Osteocyte (in vitro differentiated cells): ENCODE measurements at regions not wholly inside any gene's neighbourhood (a gene's known extent, or its start where the extent isn't known, plus 50 kb on each side); places are given as distances from the start of the nearest gene placed in this dataset.

Experiments used
- DNase-seq: peaks from one replicate; pipeline ENCODE4 v3.0.0; 2021; ENCODE audit warnings: mixed read lengths; ENCODE audit not compliant: unreplicated experiment; ENCODE audit errors: extremely low spot score
- H3K27ac Mint-ChIP-seq: one replicate; pipeline ENCODE4 v1.8.0; 2021; ENCODE audit warnings: mild to moderate bottlenecking, mixed read lengths; ENCODE audit not compliant: unreplicated experiment
- H3K27me3 Mint-ChIP-seq: one replicate; pipeline ENCODE4 v1.8.0; 2021; ENCODE audit warnings: mixed read lengths; ENCODE audit not compliant: unreplicated experiment
- H3K36me3 Mint-ChIP-seq: one replicate; pipeline ENCODE4 v1.8.0; 2021; ENCODE audit warnings: mixed read lengths; ENCODE audit not compliant: unreplicated experiment
- H3K4me1 Mint-ChIP-seq: one replicate; pipeline ENCODE4 v1.8.0; 2021; ENCODE audit warnings: mixed read lengths; ENCODE audit not compliant: unreplicated experiment
- H3K4me3 Mint-ChIP-seq: one replicate; pipeline ENCODE4 v1.8.0; 2021; ENCODE audit warnings: mild to moderate bottlenecking, moderate library complexity, mixed read lengths; ENCODE audit not compliant: unreplicated experiment
- H3K9me3 Mint-ChIP-seq: one replicate; pipeline ENCODE4 v1.8.0; 2021; ENCODE audit warnings: mixed read lengths; ENCODE audit not compliant: unreplicated experiment
- CTCF ChIP-seq: fragments of 200-600 bp; sonication (generic); IDR thresholded peaks from 2 replicates; pipeline ENCODE4 v1.5.0; 2021; ENCODE audit warnings: antibody characterized with exemption, mild to moderate bottlenecking, moderate library complexity

- Mint-ChIP-seq H3K4me3 (no peak overlapping the region), H3K9me3 (no peaks in the 10 kb centered on the region), H3K36me3 (no peaks in the 10 kb centered on the region), H3K27me3 (peaks cover 17% of the 10 kb centered on the region), H3K27ac (no peak overlapping the region), H3K4me1 (no peaks in the 10 kb centered on the region)
- TF ChIP-seq CTCF, result no peak
- DNase-seq, result no peak
Observed at GRCh38 chr2:219778189-219778588, 150.8 kb downstream of the SLC4A3 start.

GRCh38 chr2:219782737-219783348 is 155.4 kb downstream of the SLC4A3 start:
- Mint-ChIP-seq H3K9me3 (no peaks in the 10 kb centered on the region), H3K4me3 (no peak overlapping the region), H3K27me3 (peaks cover 16% of the 10 kb centered on the region), H3K36me3 (no peaks in the 10 kb centered on the region), H3K27ac (no peak overlapping the region), H3K4me1 (no peaks in the 10 kb centered on the region)
- no peak for TF ChIP-seq CTCF
- DNase-seq, result no peak

GRCh38 chr2:219783359-219783975 is 156.0 kb downstream of the SLC4A3 start:
- H3K9me3 Mint-ChIP-seq, result no peaks in the 10 kb centered on the region
- TF ChIP-seq CTCF, result no peak
- H3K27me3 Mint-ChIP-seq, result peaks cover 10% of the 10 kb centered on the region
- H3K36me3 Mint-ChIP-seq, result no peaks in the 10 kb centered on the region
- no peak overlapping the region for H3K27ac Mint-ChIP-seq
- H3K4me1 Mint-ChIP-seq, result no peaks in the 10 kb centered on the region
- H3K4me3 Mint-ChIP-seq, result no peak overlapping the region
- no peak for DNase-seq

GRCh38 chr2:219784178-219784577 is 156.7 kb downstream of the SLC4A3 start:
- Mint-ChIP-seq H3K4me1 (no peaks in the 10 kb centered on the region), H3K27me3 (peaks cover 10% of the 10 kb centered on the region), H3K4me3 (no peak overlapping the region), H3K36me3 (no peaks in the 10 kb centered on the region), H3K27ac (no peak overlapping the region), H3K9me3 (no peaks in the 10 kb centered on the region)
- no peak for TF ChIP-seq CTCF
- DNase-seq, result no peak

- no peaks in the 10 kb centered on the region for H3K4me1 Mint-ChIP-seq
- H3K27me3 Mint-ChIP-seq, result peaks cover 6% of the 10 kb centered on the region
- H3K9me3 Mint-ChIP-seq, result no peaks in the 10 kb centered on the region
- no peak for TF ChIP-seq CTCF
- H3K36me3 Mint-ChIP-seq, result no peaks in the 10 kb centered on the region
- no peak for DNase-seq
- no peak overlapping the region for H3K27ac Mint-ChIP-seq
- no peak overlapping the region for H3K4me3 Mint-ChIP-seq
Observed at GRCh38 chr2:219789476-219789875, 162.0 kb downstream of the SLC4A3 start.
